ENCODE measurements at regions not wholly inside any gene's neighbourhood (a gene's known extent, or its start where the extent isn't known, plus 50 kb on each side); places are given as distances from the start of the nearest gene placed in this dataset.

DNA sequence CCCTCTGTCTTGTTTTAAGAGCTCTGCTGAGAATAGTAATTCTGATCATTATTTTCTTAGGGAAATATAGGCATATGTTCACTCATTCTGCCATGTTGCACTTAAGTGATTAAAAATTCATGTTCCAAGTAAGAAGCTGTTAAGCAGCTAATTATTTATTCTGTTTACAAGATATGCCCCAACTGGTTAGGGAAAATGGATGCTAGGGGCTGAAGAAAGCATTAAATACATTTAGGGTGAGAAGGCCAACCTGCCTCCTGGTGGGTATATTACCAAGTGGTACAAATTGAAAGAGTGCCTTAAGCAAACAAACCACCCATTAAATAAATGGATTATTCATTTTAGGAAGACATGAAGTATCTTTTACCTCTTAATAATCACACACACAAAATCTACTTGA, 392.6 kb upstream of the EPHA5 start:
- TF ChIP-seq EZH2 (IDR thresholded peaks at IDR 0.05; ENCODE audit: insufficient read depth, poor library complexity, severe bottlenecking) (no peak), EZH2phosphoT487 (IDR thresholded peaks at IDR 0.05; ENCODE audit: insufficient read depth, low read depth) (no peak)

Measured in GM23248 (cell line).